SH-SY5Y (cell line): ENCODE measurements at regions not wholly inside any gene's neighbourhood (a gene's known extent, or its start where the extent isn't known, plus 50 kb on each side); places are given as distances from the start of the nearest gene placed in this dataset.

Experiments used
- GATA2 ChIP-seq: IDR thresholded peaks from 2 replicates; pipeline ENCODE4 v1.6.1; 2011; ENCODE audit warnings: mild to moderate bottlenecking, low read depth, low read length
- GATA3 ChIP-seq: IDR thresholded peaks from 2 replicates; pipeline ENCODE4 v1.6.1; 2011; ENCODE audit warnings: low read depth, mild to moderate bottlenecking, low read length, moderate library complexity

DNA sequence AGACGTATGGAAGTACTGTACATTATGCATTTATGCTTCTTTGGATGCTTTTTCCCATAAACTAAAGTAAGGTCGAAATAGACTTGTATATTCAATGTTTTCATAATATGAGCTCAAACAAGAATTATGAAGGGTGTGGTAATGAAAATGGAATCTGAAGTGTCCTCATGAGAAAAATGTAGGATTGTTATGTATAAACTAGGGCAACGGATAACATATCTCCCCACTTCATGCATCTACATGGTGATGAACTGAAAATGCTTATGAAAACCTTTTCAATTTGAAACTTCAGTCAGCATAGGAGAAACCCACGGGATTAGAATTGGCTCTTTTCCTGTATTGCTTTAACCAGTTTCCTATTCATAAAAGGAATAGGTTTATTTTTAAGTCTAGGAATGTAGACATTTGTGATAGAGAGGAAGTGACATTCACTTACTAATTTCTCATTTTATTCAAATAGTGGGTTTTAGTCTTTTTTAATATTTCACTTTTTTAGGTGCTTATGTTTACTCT is 608.2 kb upstream of the GCFC2 start:
- TF ChIP-seq GATA2, result no peak
- TF ChIP-seq GATA3, result no peak
